HepG2 (cell line): ENCODE measurements at regions not wholly inside any gene's neighbourhood (a gene's known extent, or its start where the extent isn't known, plus 50 kb on each side); places are given as distances from the start of the nearest gene placed in this dataset.

Source experiments
- ATAC-seq: fragments of 200-7000 bp; cut with Tn5 transposase; 3 replicates; pipeline ENCODE4 v1.9.1; 2020; ENCODE audit warnings: mild to moderate bottlenecking, moderate library complexity
- BruUV-seq: library from RNA; stranded (reverse); fragments of 400-500 nt; replicated peaks from 2 replicates; lab custom pipeline; 2021; lab: Mats Ljungman, UMichigan
- CTCF ChIA-PET: fragments of 300-600 bp; formaldehyde crosslinking; extraction: SDS; loops from one replicate; lab custom pipeline; 2021; ENCODE audit warnings: low total read pairs, inconsistent platforms, low intra/inter-chr PET ratio; lab: Yijun Ruan, JAX
- POLR2A ChIA-PET: fragments of 350-600 bp; sonication (Branson Sonifier 250); formaldehyde crosslinking; loops from one replicate; lab custom pipeline; 2020; ENCODE audit warnings: antibody characterized with exemption, inconsistent platforms; lab: Yijun Ruan, JAX
- DNase-seq: peaks from one replicate; pipeline ENCODE4 v3.0.0-alpha.2; 2015; ENCODE audit warnings: low spot score
- FAIRE-seq: peaks from 3 replicates; lab custom pipeline; 2011; peaks lifted over from hg19 to GRCh38; lab: Jason Lieb, UNC
- H2AFZ ChIP-seq: one replicate; pipeline ENCODE4 v1.6.1; 2011; ENCODE audit warnings: low read length, inconsistent platforms
- H3K27ac ChIP-seq: fragments of 300-600 bp; 3 replicates; pipeline ENCODE4 v1.8.0; 2011; ENCODE audit warnings: mixed run types, mild to moderate bottlenecking, mixed read lengths, low read length, inconsistent platforms; ENCODE audit not compliant: insufficient read depth; ENCODE audit errors: extremely low read length
- H3K27me3 ChIP-seq, 2 experiments: fragments of 200-600 bp in 1 of 2; 2 replicates in 1 of 2; 3 replicates in 1 of 2; pipeline versions ENCODE4 v1.6.0 to v1.8.0; 2011; ENCODE audit warnings: low read length in 2 of 2, mild to moderate bottlenecking in 2 of 2, moderate library complexity in 2 of 2, inconsistent platforms in 1 of 2; ENCODE audit not compliant: insufficient read depth in 2 of 2, control insufficient read depth in 1 of 2
- H3K36me3 ChIP-seq, 2 experiments: fragments of 200-600 bp in 1 of 2; replicated peaks in 1 of 2; 2 replicates in 1 of 2; 3 replicates in 1 of 2; pipeline versions ENCODE4 v1.5.1 to v1.8.0; 2011; ENCODE audit warnings: low read length in 2 of 2, inconsistent platforms in 1 of 2; ENCODE audit not compliant: insufficient read depth in 2 of 2, control insufficient read depth in 1 of 2
- H3K4me1 ChIP-seq: 2 replicates; pipeline ENCODE4 v1.5.1; 2012; ENCODE audit warnings: low read length, inconsistent platforms; ENCODE audit not compliant: insufficient read depth
- H3K4me2 ChIP-seq: 2 replicates; pipeline ENCODE4 v1.6.0; 2011; ENCODE audit warnings: low read depth, low read length, inconsistent platforms
- H3K4me3 ChIP-seq, 3 experiments: fragments of 200-600 bp in 1 of 3; sonication (generic), shearing (Covaris generic) in 1 of 3; replicated peaks in 1 of 3; 2 replicates each; pipeline ENCODE4 v1.5.1; 2011 to 2016; ENCODE audit warnings: low read length in 3 of 3, inconsistent platforms in 2 of 3, low read depth in 2 of 3, mild to moderate bottlenecking in 2 of 3, control low read depth in 1 of 3, mixed read lengths in 1 of 3; ENCODE audit not compliant: insufficient read depth in 1 of 3
- H3K79me2 ChIP-seq: one replicate; pipeline ENCODE4 v1.6.1; 2011; ENCODE audit warnings: low read length, inconsistent platforms; ENCODE audit not compliant: insufficient read depth
- H3K9ac ChIP-seq: 2 replicates; pipeline ENCODE4 v1.6.0; 2011; ENCODE audit warnings: mild to moderate bottlenecking, low read depth, low read length, inconsistent platforms; ENCODE audit not compliant: insufficient read depth
- H3K9me3 ChIP-seq: 2 replicates; pipeline ENCODE4 v1.5.1; 2012; ENCODE audit warnings: mild to moderate bottlenecking, low read length
- H4K20me1 ChIP-seq: 2 replicates; pipeline ENCODE4 v1.6.0; 2011; ENCODE audit warnings: inconsistent platforms, mild to moderate bottlenecking, low read length, moderate library complexity; ENCODE audit not compliant: insufficient read depth
- BRCA1 ChIP-seq: sonication (generic); formaldehyde crosslinking; IDR thresholded peaks from 2 replicates; pipeline ENCODE4 v1.4.0; 2020; ENCODE audit warnings: missing genetic modification reagents
- HDAC2 ChIP-seq: sonication (generic); formaldehyde crosslinking; IDR thresholded peaks from 2 replicates; pipeline ENCODE4 v1.4.0; 2020; ENCODE audit warnings: missing genetic modification reagents
- LCORL ChIP-seq, 2 experiments: fragments of 450-650 bp in 1 of 2; sonication (generic) in 1 of 2; formaldehyde crosslinking in 1 of 2; IDR thresholded peaks; 2 replicates each; pipeline versions ENCODE4 v1.5.0 to v1.6.1; 2017 to 2020; ENCODE audit warnings: antibody characterized with exemption in 1 of 2, missing genetic modification reagents in 1 of 2
- SMC3 ChIP-seq: IDR thresholded peaks from 2 replicates; pipeline ENCODE4 v1.6.1; 2011; ENCODE audit warnings: low read length, improper control_type of control experiment
- SP1 ChIP-seq, 2 experiments: fragments of 450-650 bp in 1 of 2; sonication (generic) in 1 of 2; formaldehyde crosslinking in 1 of 2; IDR thresholded peaks; 2 replicates each; pipeline versions ENCODE4 v1.4.0 to v1.6.1; 2016 to 2020; ENCODE audit warnings: missing genetic modification reagents in 1 of 2
- SPEN ChIP-seq: sonication (generic); formaldehyde crosslinking; IDR thresholded peaks from 2 replicates; pipeline ENCODE4 v1.5.1; 2020; ENCODE audit warnings: low read depth, mild to moderate bottlenecking, missing genetic modification reagents
- TBX3 ChIP-seq: fragments of 450-650 bp; IDR thresholded peaks from 2 replicates; pipeline ENCODE4 v1.6.1; 2017; ENCODE audit warnings: antibody characterized with exemption, mild to moderate bottlenecking, inconsistent platforms, borderline replicate concordance
- ZNF12 ChIP-seq: sonication (generic); formaldehyde crosslinking; IDR thresholded peaks from 2 replicates; pipeline ENCODE4 v1.5.0; 2020; ENCODE audit warnings: missing genetic modification reagents
- ZNF24 ChIP-seq: fragments of 450-650 bp; IDR thresholded peaks from 2 replicates; pipeline ENCODE4 v1.6.1; 2017; ENCODE audit warnings: antibody characterized with exemption, mild to moderate bottlenecking
- ZNF256 ChIP-seq: sonication (generic); formaldehyde crosslinking; conservative IDR thresholded peaks from 2 replicates; pipeline ENCODE4 v1.4.0; 2020; ENCODE audit warnings: missing genetic modification reagents
- ZNF557 ChIP-seq: sonication (generic); formaldehyde crosslinking; IDR thresholded peaks from 2 replicates; pipeline ENCODE4 v1.4.0; 2020; ENCODE audit warnings: missing genetic modification reagents
- ZNF83 ChIP-seq: sonication (generic); formaldehyde crosslinking; IDR thresholded peaks from 2 replicates; pipeline ENCODE4 v1.4.0; 2020; ENCODE audit warnings: missing genetic modification reagents, mild to moderate bottlenecking, borderline replicate concordance
- ZNF839 ChIP-seq: sonication (generic); formaldehyde crosslinking; IDR thresholded peaks from 2 replicates; pipeline ENCODE4 v1.4.0; 2020; ENCODE audit warnings: missing genetic modification reagents, mild to moderate bottlenecking, borderline replicate concordance
- WGBS: methylation state at CpG from one replicate; pipeline ENCODE4 v1.1.6; 2017; ENCODE audit warnings: low lambda C conversion rate; 5-methylcytosine and 5-hydroxymethylcytosine counted together
- in situ Hi-C: cut with HindIII; loops from 2 replicates; pipeline ENCODE4 v1.10.0; 2017; ENCODE audit warnings: low pct_unique_long_range_greater_than_20kb; ENCODE audit not compliant: extremely low pct_ligation_motif_present
- intact Hi-C: fragments of 100-400 bp; cut with micrococcal nuclease; formaldehyde crosslinking; loops from one replicate; pipeline ENCODE4 v1.10.0; 2022; ENCODE audit not compliant: unreplicated experiment
- TF ChIP-seq, protein P1 (sequence below): sonication (generic); formaldehyde crosslinking; IDR thresholded peaks from 2 replicates; pipeline ENCODE4 v1.4.0; 2020; ENCODE audit warnings: missing genetic modification reagents, borderline replicate concordance
- TF ChIP-seq, protein P2 (sequence below): IDR thresholded peaks from 2 replicates; pipeline ENCODE4 v1.6.1; 2012; ENCODE audit warnings: inconsistent platforms

DNA sequence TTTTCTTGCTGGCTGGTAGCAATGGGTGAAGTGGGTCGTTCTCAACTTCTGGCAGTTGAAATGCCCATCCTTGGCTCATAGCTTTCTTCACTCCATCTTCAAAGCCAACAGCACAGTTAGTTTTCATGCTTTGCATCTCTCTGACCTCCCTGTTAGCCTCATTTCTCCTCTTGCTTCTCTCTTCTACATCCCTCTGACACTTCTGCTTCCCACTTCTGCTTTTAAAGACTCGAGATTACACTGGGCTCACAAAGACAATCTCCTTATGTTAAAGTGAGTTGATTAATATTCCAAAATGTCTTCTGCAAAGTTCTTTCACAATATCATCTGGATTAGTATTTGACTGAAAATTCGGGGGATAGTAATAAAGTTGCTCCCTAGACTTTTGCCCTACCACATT is 684.8 kb upstream of the CCNG1 start:
- Histone ChIP-seq H3K79me2 (no peaks in the 10 kb centered on the region), H3K4me2 (no peak overlapping the region), H3K27ac (no peak overlapping the region), H3K27me3 (no peaks in the 10 kb centered on the region; a peak in 1 of 5 replicates), H3K4me1 (no peaks in the 10 kb centered on the region), H3K9me3 (peaks cover 67% of the 10 kb centered on the region), H4K20me1 (no peaks in the 10 kb centered on the region), H2AFZ (no peak overlapping the region), H3K9ac (no peak overlapping the region), H3K4me3 (no peak overlapping the region), H3K36me3 (no peaks in the 10 kb centered on the region)
- in situ Hi-C loops: no loop called here
- CTCF ChIA-PET: no interaction called here
- no peak for FAIRE-seq
- intact Hi-C loops: loop anchor here (1.0 kb wide), 1 partner anchor 14 kb away; no protein-coding TSS in a partner anchor
- no peak for TF ChIP-seq SP1 (IDR thresholded peaks at IDR 0.05)
- TF ChIP-seq SP1 (CRISPR knock-in tag; IDR thresholded peaks at IDR 0.05): no peak
- no peak for TF ChIP-seq ZNF24
- no peak for TF ChIP-seq ZNF839 (CRISPR knock-in tag)
- no peak for TF ChIP-seq SMC3
- TF ChIP-seq TBX3: no peak
- TF ChIP-seq ZNF256 (CRISPR knock-in tag): no peak
- no peak for TF ChIP-seq BRCA1 (CRISPR knock-in tag)
- TF ChIP-seq HDAC2: no peak
- TF ChIP-seq ZNF12 (CRISPR knock-in tag): no peak
- TF ChIP-seq LCORL (IDR thresholded peaks at IDR 0.05): no peak
- no peak for TF ChIP-seq LCORL (CRISPR knock-in tag; IDR thresholded peaks at IDR 0.05)
- TF ChIP-seq, protein P1, sequence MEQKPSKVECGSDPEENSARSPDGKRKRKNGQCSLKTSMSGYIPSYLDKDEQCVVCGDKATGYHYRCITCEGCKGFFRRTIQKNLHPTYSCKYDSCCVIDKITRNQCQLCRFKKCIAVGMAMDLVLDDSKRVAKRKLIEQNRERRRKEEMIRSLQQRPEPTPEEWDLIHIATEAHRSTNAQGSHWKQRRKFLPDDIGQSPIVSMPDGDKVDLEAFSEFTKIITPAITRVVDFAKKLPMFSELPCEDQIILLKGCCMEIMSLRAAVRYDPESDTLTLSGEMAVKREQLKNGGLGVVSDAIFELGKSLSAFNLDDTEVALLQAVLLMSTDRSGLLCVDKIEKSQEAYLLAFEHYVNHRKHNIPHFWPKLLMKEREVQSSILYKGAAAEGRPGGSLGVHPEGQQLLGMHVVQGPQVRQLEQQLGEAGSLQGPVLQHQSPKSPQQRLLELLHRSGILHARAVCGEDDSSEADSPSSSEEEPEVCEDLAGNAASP (CRISPR knock-in tag): no peak
- TF ChIP-seq ZNF83 (CRISPR knock-in tag): no peak
- TF ChIP-seq, protein P2, sequence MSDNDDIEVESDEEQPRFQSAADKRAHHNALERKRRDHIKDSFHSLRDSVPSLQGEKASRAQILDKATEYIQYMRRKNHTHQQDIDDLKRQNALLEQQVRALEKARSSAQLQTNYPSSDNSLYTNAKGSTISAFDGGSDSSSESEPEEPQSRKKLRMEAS: no peak
- no peak for TF ChIP-seq ZNF557 (CRISPR knock-in tag)
- TF ChIP-seq SPEN: no peak
- POLR2A ChIA-PET: no interaction called here
- no peak for DNase-seq
- BruUV-seq: no TSS peak
- ATAC-seq: no peak
- 0% methylated on average over 3 of the region's 3 CpGs for WGBS
